ENCODE measurements at regions not wholly inside any gene's neighbourhood (a gene's known extent, or its start where the extent isn't known, plus 50 kb on each side); places are given as distances from the start of the nearest gene placed in this dataset.

DNA sequence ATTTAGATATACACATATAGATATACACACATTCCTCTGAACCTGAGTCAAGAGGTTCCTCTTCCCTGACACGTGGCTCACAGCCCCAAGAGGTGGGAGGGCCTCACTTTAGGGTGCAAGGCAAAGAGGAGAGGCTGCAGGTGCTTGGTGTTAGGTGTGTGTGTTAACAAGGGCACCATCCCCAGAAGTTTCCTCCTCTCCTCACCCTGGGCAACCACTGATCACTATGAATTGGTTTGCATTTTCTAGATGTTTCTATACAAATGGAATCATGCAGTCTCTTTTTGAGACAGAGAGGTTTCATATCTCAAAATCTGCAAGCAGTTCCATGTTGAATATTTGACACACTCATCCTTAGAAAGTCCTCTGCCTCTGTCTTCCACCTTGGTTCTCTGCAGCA, 120.9 kb upstream of the NECTIN1 start:
- H3K9me2 ChIP-seq (replicated peaks; ENCODE audit: control insufficient read depth, low read length): no peaks in the 10 kb centered on the region
- H3K4me1 ChIP-seq (ENCODE audit: control insufficient read depth, low read length): no peaks in the 10 kb centered on the region
- no peak overlapping the region for H3K4me3 ChIP-seq (ENCODE audit: low read length)
- no peak for TF ChIP-seq EZH2phosphoT487 (IDR thresholded peaks at IDR 0.05; ENCODE audit: borderline replicate concordance, low read length)
- TF ChIP-seq, protein P1, sequence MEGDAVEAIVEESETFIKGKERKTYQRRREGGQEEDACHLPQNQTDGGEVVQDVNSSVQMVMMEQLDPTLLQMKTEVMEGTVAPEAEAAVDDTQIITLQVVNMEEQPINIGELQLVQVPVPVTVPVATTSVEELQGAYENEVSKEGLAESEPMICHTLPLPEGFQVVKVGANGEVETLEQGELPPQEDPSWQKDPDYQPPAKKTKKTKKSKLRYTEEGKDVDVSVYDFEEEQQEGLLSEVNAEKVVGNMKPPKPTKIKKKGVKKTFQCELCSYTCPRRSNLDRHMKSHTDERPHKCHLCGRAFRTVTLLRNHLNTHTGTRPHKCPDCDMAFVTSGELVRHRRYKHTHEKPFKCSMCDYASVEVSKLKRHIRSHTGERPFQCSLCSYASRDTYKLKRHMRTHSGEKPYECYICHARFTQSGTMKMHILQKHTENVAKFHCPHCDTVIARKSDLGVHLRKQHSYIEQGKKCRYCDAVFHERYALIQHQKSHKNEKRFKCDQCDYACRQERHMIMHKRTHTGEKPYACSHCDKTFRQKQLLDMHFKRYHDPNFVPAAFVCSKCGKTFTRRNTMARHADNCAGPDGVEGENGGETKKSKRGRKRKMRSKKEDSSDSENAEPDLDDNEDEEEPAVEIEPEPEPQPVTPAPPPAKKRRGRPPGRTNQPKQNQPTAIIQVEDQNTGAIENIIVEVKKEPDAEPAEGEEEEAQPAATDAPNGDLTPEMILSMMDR (IDR thresholded peaks at IDR 0.05; ENCODE audit: low read depth, low read length, poor library complexity, severe bottlenecking): no peak
- no peaks in the 10 kb centered on the region for H3F3A ChIP-seq (ENCODE audit: control insufficient read depth, insufficient read depth)
- no peaks in the 10 kb centered on the region for H4K20me1 ChIP-seq (ENCODE audit: control insufficient read depth, insufficient read depth, low read depth, low read length)
- no peaks in the 10 kb centered on the region for H3K9me3 ChIP-seq (ENCODE audit: control insufficient read depth, insufficient read depth, low read length)
- no peaks in the 10 kb centered on the region for H3K36me3 ChIP-seq (ENCODE audit: control insufficient read depth, low read length)
- no peaks in the 10 kb centered on the region for H3K79me2 ChIP-seq (ENCODE audit: control insufficient read depth, low read length)
- H3K27ac ChIP-seq (ENCODE audit: low read depth, low read length): no peak overlapping the region
- no peaks in the 10 kb centered on the region; the same call in 1 of the 2 replicates for H3K27me3 ChIP-seq (ENCODE audit: control insufficient read depth, low read length)
- no peak overlapping the region for H3K4me2 ChIP-seq (ENCODE audit: low read length)

GRCh38 chr11:119847853-119848252, 118.9 kb upstream of the NECTIN1 start:
- TF ChIP-seq, protein P1 (IDR thresholded peaks at IDR 0.05; ENCODE audit: low read depth, low read length, poor library complexity, severe bottlenecking): no peak
- TF ChIP-seq EZH2phosphoT487 (IDR thresholded peaks at IDR 0.05; ENCODE audit: borderline replicate concordance, low read length): no peak
- Histone ChIP-seq H3K9me3 (ENCODE audit: control insufficient read depth, insufficient read depth, low read length) (no peaks in the 10 kb centered on the region), H3K79me2 (ENCODE audit: control insufficient read depth, low read length) (no peaks in the 10 kb centered on the region), H3F3A (ENCODE audit: control insufficient read depth, insufficient read depth) (no peaks in the 10 kb centered on the region), H3K27me3 (ENCODE audit: control insufficient read depth, low read length) (no peaks in the 10 kb centered on the region; the same call in 1 of the 2 replicates), H3K4me2 (ENCODE audit: low read length) (no peak overlapping the region), H3K36me3 (ENCODE audit: control insufficient read depth, low read length) (no peaks in the 10 kb centered on the region), H3K27ac (ENCODE audit: low read depth, low read length) (no peak overlapping the region), H3K4me3 (ENCODE audit: low read length) (no peak overlapping the region), H3K9me2 (replicated peaks; ENCODE audit: control insufficient read depth, low read length) (no peaks in the 10 kb centered on the region), H3K4me1 (ENCODE audit: control insufficient read depth, low read length) (no peaks in the 10 kb centered on the region), H4K20me1 (ENCODE audit: control insufficient read depth, insufficient read depth, low read depth, low read length) (no peaks in the 10 kb centered on the region)

- Histone ChIP-seq H3K79me2 (ENCODE audit: control insufficient read depth, low read length) (no peaks in the 10 kb centered on the region), H4K20me1 (ENCODE audit: control insufficient read depth, insufficient read depth, low read depth, low read length) (no peaks in the 10 kb centered on the region), H3K9me3 (ENCODE audit: control insufficient read depth, insufficient read depth, low read length) (no peaks in the 10 kb centered on the region), H3K27ac (ENCODE audit: low read depth, low read length) (no peak overlapping the region), H3K4me3 (ENCODE audit: low read length) (no peak overlapping the region), H3K27me3 (ENCODE audit: control insufficient read depth, low read length) (peaks cover 3% of the 10 kb centered on the region), H3K4me1 (ENCODE audit: control insufficient read depth, low read length) (no peaks in the 10 kb centered on the region), H3F3A (ENCODE audit: control insufficient read depth, insufficient read depth) (no peaks in the 10 kb centered on the region), H3K36me3 (ENCODE audit: control insufficient read depth, low read length) (no peaks in the 10 kb centered on the region), H3K9me2 (replicated peaks; ENCODE audit: control insufficient read depth, low read length) (no peaks in the 10 kb centered on the region), H3K4me2 (ENCODE audit: low read length) (no peak overlapping the region)
- TF ChIP-seq EZH2phosphoT487 (IDR thresholded peaks at IDR 0.05; ENCODE audit: borderline replicate concordance, low read length): no peak
These were observed 117.4 kb upstream of the NECTIN1 start for GRCh38 chr11:119846374-119846773.

DNA sequence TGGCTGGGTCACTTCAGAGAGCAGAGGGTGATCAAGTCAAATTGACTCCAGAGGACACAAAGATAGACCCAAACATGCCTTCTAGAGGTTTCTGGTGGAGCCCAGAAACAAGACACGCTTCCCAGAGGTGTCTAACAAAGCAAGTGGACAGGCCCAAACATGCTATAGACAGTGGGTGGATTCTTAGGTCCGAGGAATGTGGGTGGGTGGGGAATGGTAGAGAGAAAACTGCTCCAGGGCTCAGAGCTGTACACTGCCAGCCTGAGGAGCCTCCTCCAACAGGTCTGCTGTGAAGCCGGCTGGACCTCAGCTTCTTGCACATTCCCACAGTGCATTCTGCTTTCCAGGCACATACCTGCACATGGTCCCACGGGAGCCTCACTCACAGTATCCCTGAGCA, 116.8 kb upstream of the NECTIN1 start:
- no peaks in the 10 kb centered on the region for H4K20me1 ChIP-seq (ENCODE audit: control insufficient read depth, insufficient read depth, low read depth, low read length)
- no peaks in the 10 kb centered on the region for H3K4me1 ChIP-seq (ENCODE audit: control insufficient read depth, low read length)
- TF ChIP-seq EZH2phosphoT487 (IDR thresholded peaks at IDR 0.05; ENCODE audit: borderline replicate concordance, low read length): no peak
- TF ChIP-seq, protein P1 (IDR thresholded peaks at IDR 0.05; ENCODE audit: low read depth, low read length, poor library complexity, severe bottlenecking): no peak
- no peak overlapping the region for H3K4me3 ChIP-seq (ENCODE audit: low read length)
- no peaks in the 10 kb centered on the region for H3K9me3 ChIP-seq (ENCODE audit: control insufficient read depth, insufficient read depth, low read length)
- H3K27me3 ChIP-seq (ENCODE audit: control insufficient read depth, low read length): peaks cover 8% of the 10 kb centered on the region
- no peaks in the 10 kb centered on the region for H3K9me2 ChIP-seq (replicated peaks; ENCODE audit: control insufficient read depth, low read length)
- H3K27ac ChIP-seq (ENCODE audit: low read depth, low read length): no peak overlapping the region
- no peaks in the 10 kb centered on the region for H3K79me2 ChIP-seq (ENCODE audit: control insufficient read depth, low read length)
- H3F3A ChIP-seq (ENCODE audit: control insufficient read depth, insufficient read depth): no peaks in the 10 kb centered on the region
- no peaks in the 10 kb centered on the region for H3K36me3 ChIP-seq (ENCODE audit: control insufficient read depth, low read length)
- H3K4me2 ChIP-seq (ENCODE audit: low read length): no peak overlapping the region
